Body of pancreas (tissue), 4 donors: ENCODE measurements at regions not wholly inside any gene's neighbourhood (a gene's known extent, or its start where the extent isn't known, plus 50 kb on each side); places are given as distances from the start of the nearest gene placed in this dataset.

Experiments
- CTCF ChIP-seq, 7 experiments: fragments of 450-650 bp in 4 of 7; fragments of 200-600 bp in 3 of 7; sonication (generic) in 3 of 7; IDR thresholded peaks; one replicate each; pipeline ENCODE4 v1.5.1; 2016 to 2019; ENCODE audit warnings: antibody characterized with exemption in 7 of 7
- POLR2A ChIP-seq, 3 donors: fragments of 450-650 bp; IDR thresholded peaks; one replicate each; pipeline ENCODE4 v1.6.1; 2016; ENCODE audit warnings: antibody characterized with exemption in 3 of 3, mild to moderate bottlenecking in 2 of 3

- TF ChIP-seq CTCF (IDR thresholded peaks at IDR 0.05) (no peak), POLR2A (IDR thresholded peaks at IDR 0.05) (no peak)
Observed at GRCh38 chr16:35562471-35562870, 2103.1 kb downstream of the TP53TG3F start.
